Thyroid gland (tissue), 4 donors: ENCODE measurements at regions not wholly inside any gene's neighbourhood (a gene's known extent, or its start where the extent isn't known, plus 50 kb on each side); places are given as distances from the start of the nearest gene placed in this dataset.

Source experiments
- CTCF ChIP-seq, 6 experiments: fragments of 200-600 bp in 3 of 6; fragments of 450-650 bp in 3 of 6; sonication (generic) in 3 of 6; IDR thresholded peaks; one replicate each; pipeline ENCODE4 v1.5.1; 2016 to 2019; ENCODE audit warnings: antibody characterized with exemption in 6 of 6, mild to moderate bottlenecking in 2 of 6, inconsistent platforms in 1 of 6, moderate library complexity in 1 of 6
- POLR2A ChIP-seq, 2 donors: fragments of 450-650 bp; IDR thresholded peaks; one replicate each; pipeline ENCODE4 v1.6.1; 2017; ENCODE audit warnings: antibody characterized with exemption in 2 of 2, mild to moderate bottlenecking in 2 of 2, moderate library complexity in 1 of 2

DNA sequence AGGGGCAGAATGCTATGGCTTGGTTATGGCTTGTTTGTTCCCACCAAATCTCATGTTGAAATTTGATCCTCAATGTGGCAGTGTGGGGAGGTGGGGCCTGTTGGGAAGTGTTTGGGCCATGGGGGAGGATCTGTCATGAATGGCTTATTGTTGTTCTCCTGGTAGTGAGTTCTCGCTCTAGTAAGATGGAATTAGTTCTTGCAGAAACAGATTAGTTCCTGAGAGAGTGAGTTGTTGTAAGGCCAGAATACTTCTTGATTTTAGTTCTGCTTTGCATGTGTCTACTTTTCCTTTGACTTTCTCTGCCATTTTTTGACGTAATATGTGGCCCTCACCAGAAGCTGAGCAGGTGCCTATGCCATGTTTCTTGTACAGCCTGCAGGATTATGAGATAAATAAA lies 188.2 kb downstream of the KIF20B start:
- no peak for TF ChIP-seq CTCF (IDR thresholded peaks at IDR 0.05)
- TF ChIP-seq POLR2A (IDR thresholded peaks at IDR 0.05), result no peak
